Thoracic aorta (tissue), 2 donors: ENCODE measurements at regions not wholly inside any gene's neighbourhood (a gene's known extent, or its start where the extent isn't known, plus 50 kb on each side); places are given as distances from the start of the nearest gene placed in this dataset.
"Not testable (repeated sequence)": the region's sequence is repeated elsewhere in the genome, so short reads cannot be mapped to it uniquely, and the experiment has no call there.

Experiments used
- ATAC-seq: fragments of 150-250 bp; one replicate; pipeline ENCODE4 v1.8.0; 2017; ENCODE audit warnings: low read depth; ENCODE audit not compliant: insufficient number of reproducible peaks, low FRiP score
- DNase-seq: peaks from one replicate; pipeline ENCODE4 v3.0.0-alpha.2; 2020; ENCODE audit warnings: low spot score
- H3K27ac ChIP-seq, 2 donors: fragments of 200-600 bp; sonication (generic); 1 replicate in 1 of 2; 2 replicates in 1 of 2; pipeline ENCODE4 v1.5.1; 2016; ENCODE audit warnings: mild to moderate bottlenecking in 2 of 2, moderate library complexity in 2 of 2
- H3K27me3 ChIP-seq: fragments of 200-600 bp; sonication (generic); replicated peaks from 2 replicates; pipeline ENCODE4 v1.6.0; 2016; ENCODE audit warnings: mild to moderate bottlenecking; ENCODE audit not compliant: insufficient read depth
- H3K36me3 ChIP-seq: fragments of 200-600 bp; sonication (generic); one replicate; pipeline ENCODE4 v1.5.1; 2016
- H3K4me1 ChIP-seq, 2 donors: fragments of 200-600 bp; sonication (generic); 1 replicate in 1 of 2; 2 replicates in 1 of 2; pipeline versions ENCODE4 v1.5.1 to v1.6.0; 2016; ENCODE audit warnings: low read depth in 2 of 2, mild to moderate bottlenecking in 1 of 2; ENCODE audit not compliant: control insufficient read depth in 1 of 2
- H3K4me3 ChIP-seq: fragments of 200-600 bp; sonication (generic); 2 replicates; pipeline ENCODE4 v1.5.1; 2016; ENCODE audit warnings: mild to moderate bottlenecking
- H3K9me3 ChIP-seq: fragments of 200-600 bp; sonication (generic); 2 replicates; pipeline ENCODE4 v1.5.1; 2016
- CTCF ChIP-seq: fragments of 200-600 bp; sonication (generic); IDR thresholded peaks from one replicate; pipeline ENCODE4 v1.5.1; 2019; ENCODE audit warnings: antibody characterized with exemption

GRCh38 chr11:116686866-116687265 is 85.9 kb downstream of the BUD13 start:
- DNase-seq: no peak
- no peaks in the 10 kb centered on the region for H3K4me1 ChIP-seq
- ATAC-seq: no peak
- H3K36me3 ChIP-seq: no peaks in the 10 kb centered on the region
- no peak overlapping the region for H3K27ac ChIP-seq
- no peaks in the 10 kb centered on the region for H3K9me3 ChIP-seq
- TF ChIP-seq CTCF: no peak
- H3K4me3 ChIP-seq: no peak overlapping the region
- H3K27me3 ChIP-seq: no peaks in the 10 kb centered on the region

- Histone ChIP-seq H3K27me3 (no peaks in the 10 kb centered on the region), H3K27ac (no peak overlapping the region), H3K36me3 (no peaks in the 10 kb centered on the region), H3K9me3 (no peaks in the 10 kb centered on the region), H3K4me3 (no peak overlapping the region), H3K4me1 (no peaks in the 10 kb centered on the region)
- ATAC-seq (no peak), DNase-seq (no peak)
- TF ChIP-seq CTCF: no peak
Observed at GRCh38 chr11:116683982-116684381, 88.8 kb downstream of the BUD13 start.

GRCh38 chr11:116680349-116681125 is 92.2 kb downstream of the BUD13 start:
- DNase-seq (no peak), ATAC-seq (no peak)
- TF ChIP-seq CTCF: no peak
- no peaks in the 10 kb centered on the region for H3K9me3 ChIP-seq
- no peaks in the 10 kb centered on the region for H3K36me3 ChIP-seq
- no peak overlapping the region for H3K4me3 ChIP-seq
- H3K4me1 ChIP-seq: no peaks in the 10 kb centered on the region
- no peaks in the 10 kb centered on the region for H3K27me3 ChIP-seq
- no peak overlapping the region for H3K27ac ChIP-seq

GRCh38 chr11:116678887-116679286 is 93.9 kb downstream of the BUD13 start:
- TF ChIP-seq CTCF: no peak
- Histone ChIP-seq H3K27ac (no peak overlapping the region), H3K9me3 (no peaks in the 10 kb centered on the region), H3K4me3 (no peak overlapping the region), H3K4me1 (no peaks in the 10 kb centered on the region), H3K36me3 (no peaks in the 10 kb centered on the region), H3K27me3 (no peaks in the 10 kb centered on the region)
- no peak for DNase-seq
- ATAC-seq: no peak

- H3K9me3 ChIP-seq: peaks cover 16% of the 10 kb centered on the region
- not testable (repeated sequence) for DNase-seq, ATAC-seq, H3K4me3 ChIP-seq, H3K27me3 ChIP-seq, H3K4me1 ChIP-seq, H3K27ac ChIP-seq, H3K36me3 ChIP-seq
Observed at GRCh38 chr11:116667318-116667717, 105.5 kb downstream of the BUD13 start.

- H3K27ac ChIP-seq, ATAC-seq, H3K27me3 ChIP-seq, H3K4me1 ChIP-seq, DNase-seq, H3K36me3 ChIP-seq, H3K4me3 ChIP-seq: not testable (repeated sequence)
- H3K9me3 ChIP-seq: peaks cover 16% of the 10 kb centered on the region
Observed at GRCh38 chr11:116666673-116667249, 106.0 kb downstream of the BUD13 start.
